ENCODE measurements at regions not wholly inside any gene's neighbourhood (a gene's known extent, or its start where the extent isn't known, plus 50 kb on each side); places are given as distances from the start of the nearest gene placed in this dataset.

DNA sequence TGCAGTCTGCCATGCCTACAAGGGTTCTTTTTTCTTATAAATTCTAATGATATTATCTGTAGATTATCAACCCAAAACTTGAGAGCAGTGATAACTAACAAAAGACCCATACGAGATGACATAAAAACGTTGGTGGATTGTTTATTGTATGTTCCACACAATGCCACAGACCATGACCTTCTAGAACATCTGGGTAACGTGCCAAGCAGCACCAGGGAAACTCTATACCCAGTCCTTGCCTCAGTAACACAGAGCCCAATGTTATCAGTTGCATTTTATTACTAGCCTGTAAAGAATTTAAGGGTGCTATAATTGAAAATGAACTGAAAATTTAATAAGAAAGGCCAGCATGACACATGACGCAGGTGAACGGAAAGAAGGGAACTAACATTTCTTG is 99.1 kb upstream of the UGP2 start (continued):
- TF ChIP-seq, protein P1, sequence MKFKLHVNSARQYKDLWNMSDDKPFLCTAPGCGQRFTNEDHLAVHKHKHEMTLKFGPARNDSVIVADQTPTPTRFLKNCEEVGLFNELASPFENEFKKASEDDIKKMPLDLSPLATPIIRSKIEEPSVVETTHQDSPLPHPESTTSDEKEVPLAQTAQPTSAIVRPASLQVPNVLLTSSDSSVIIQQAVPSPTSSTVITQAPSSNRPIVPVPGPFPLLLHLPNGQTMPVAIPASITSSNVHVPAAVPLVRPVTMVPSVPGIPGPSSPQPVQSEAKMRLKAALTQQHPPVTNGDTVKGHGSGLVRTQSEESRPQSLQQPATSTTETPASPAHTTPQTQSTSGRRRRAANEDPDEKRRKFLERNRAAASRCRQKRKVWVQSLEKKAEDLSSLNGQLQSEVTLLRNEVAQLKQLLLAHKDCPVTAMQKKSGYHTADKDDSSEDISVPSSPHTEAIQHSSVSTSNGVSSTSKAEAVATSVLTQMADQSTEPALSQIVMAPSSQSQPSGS (IDR thresholded peaks at IDR 0.05; ENCODE audit: low read length), result no peak
- TF ChIP-seq ZNF622 (IDR thresholded peaks at IDR 0.05) (no peak), CREB1 (IDR thresholded peaks at IDR 0.05; ENCODE audit: low read depth) (no peak), MEF2B (IDR thresholded peaks at IDR 0.05; ENCODE audit: partially characterized antibody, poor library complexity, severe bottlenecking) (no peak), CHD2 (IDR thresholded peaks at IDR 0.05; ENCODE audit: borderline replicate concordance, low read depth, low read length) (no peak)

DNA sequence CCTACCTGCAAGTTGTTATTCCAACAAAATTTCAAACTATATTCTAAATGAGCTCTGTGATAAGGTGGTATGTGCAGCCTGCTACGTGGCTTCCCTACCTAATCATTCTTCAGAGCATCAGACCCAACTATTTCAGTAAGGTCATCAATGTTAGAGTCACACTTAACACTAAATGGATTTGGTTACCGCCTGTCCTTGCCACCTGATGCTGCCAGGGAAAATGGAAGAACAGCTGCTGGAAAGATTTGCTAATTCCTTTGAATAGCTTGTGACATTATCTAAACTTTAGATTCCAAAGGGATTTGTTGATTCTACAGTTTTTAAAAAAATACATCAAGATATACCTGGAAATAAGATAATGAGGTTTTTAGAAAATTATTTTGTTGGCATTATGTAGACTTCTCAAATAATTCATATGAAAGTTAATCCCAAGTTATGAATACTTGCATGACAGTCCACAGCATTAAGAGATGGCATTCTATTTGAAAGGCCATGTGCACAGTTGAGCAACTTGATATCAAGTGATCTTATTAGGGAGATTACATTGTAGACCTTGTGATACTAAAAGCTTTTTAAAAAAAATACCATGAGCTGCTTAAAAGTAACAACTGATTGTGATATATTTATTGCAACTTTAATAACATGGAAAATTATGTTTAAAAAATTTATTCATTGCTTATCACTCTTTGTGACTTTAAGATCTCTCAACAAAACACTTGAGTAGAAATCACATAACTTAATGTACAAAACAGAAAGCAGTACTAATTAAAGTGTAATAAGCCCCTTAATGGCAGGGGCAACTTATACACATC is 98.3 kb upstream of the UGP2 start:
- 44% methylated on average over 2 of the region's 2 CpGs for WGBS (ENCODE audit: insufficient coverage, insufficient replicate concordance, low lambda C conversion rate, missing lambda C conversion rate)
- no peaks in the 10 kb centered on the region; a peak in 1 of 4 replicates for H3K27me3 ChIP-seq (replicated peaks in 1 of 2; ENCODE audit: control insufficient read depth in 2 of 2, insufficient read depth in 2 of 2, low read length in 1 of 2)
- FAIRE-seq (no peak), ATAC-seq (no peak), DNase-seq (ENCODE audit: low read depth, low spot score) (no peak)
- H3K4me3 ChIP-seq, result no peak overlapping the region
- no peak overlapping the region for H3K27ac ChIP-seq (ENCODE audit: control insufficient read depth, insufficient read depth)
- SMC1A ChIA-PET (ENCODE audit: uncharacterized antibody, unreplicated experiment), result interaction anchor here (1.0 kb wide), 1 partner anchor 213 kb away, joined by 3 read pairs; no protein-coding TSS in a partner anchor
- BruUV-seq (replicated peaks), result no TSS peak
- H4K20me1 ChIP-seq (ENCODE audit: control insufficient read depth, insufficient read depth), result no peaks in the 10 kb centered on the region
- no peaks in the 10 kb centered on the region for H3K4me1 ChIP-seq (ENCODE audit: control insufficient read depth, insufficient read depth, low read length)
- H3K9ac ChIP-seq (ENCODE audit: control insufficient read depth, insufficient read depth, low read length), result no peak overlapping the region
- no peak for TF ChIP-seq CHD1 (IDR thresholded peaks at IDR 0.05; ENCODE audit: low read depth, low read length)
- RAD21 ChIA-PET (ENCODE audit: unreplicated experiment), result no interaction called here
- no peak overlapping the region for H2AFZ ChIP-seq (ENCODE audit: control insufficient read depth, low read depth, low read length)
- intact Hi-C loops (cut with micrococcal nuclease; ENCODE audit: unreplicated experiment), result no loop called here
- no peaks in the 10 kb centered on the region; the same call in 2 of the 3 replicates for H3K9me3 ChIP-seq (replicated peaks; ENCODE audit: control insufficient read depth, insufficient read depth, low read length)
- POLR2A ChIA-PET, result no interaction called here
- no peaks in the 10 kb centered on the region for H3K79me2 ChIP-seq (ENCODE audit: control insufficient read depth, insufficient read depth, low read length)
- in situ Hi-C loops (cut with MboI), result no loop called here
- no peaks in the 10 kb centered on the region for H3K36me3 ChIP-seq (ENCODE audit: control insufficient read depth in 2 of 2, insufficient read depth in 2 of 2, low read length in 1 of 2)
- no peak overlapping the region for H3K4me2 ChIP-seq (ENCODE audit: control insufficient read depth, insufficient read depth)
- CTCF ChIA-PET, result no interaction called here

All from GM12878 (cell line).